GM23338 (cell line): ENCODE measurements at regions not wholly inside any gene's neighbourhood (a gene's known extent, or its start where the extent isn't known, plus 50 kb on each side); places are given as distances from the start of the nearest gene placed in this dataset.

ENCODE experiments used
- ATAC-seq: fragments of 200-7000 bp; cut with Tn5 transposase; 3 replicates; pipeline ENCODE4 v1.9.1; 2020
- DNase-seq: peaks from one replicate; pipeline ENCODE4 v3.0.0-alpha.2; 2015; ENCODE audit warnings: low spot score
- H2AFZ ChIP-seq: fragments of 200-600 bp; sonication (generic); 2 replicates; pipeline ENCODE4 v1.8.0; 2016; ENCODE audit warnings: antibody characterized with exemption, mild to moderate bottlenecking, moderate library complexity
- H3F3A ChIP-seq: fragments of 200-600 bp; sonication (generic); replicated peaks from 2 replicates; pipeline ENCODE4 v1.8.0; 2017; ENCODE audit warnings: antibody characterized with exemption, mixed run types, low read depth
- H3K27ac ChIP-seq: fragments of 200-600 bp; sonication (generic); 2 replicates; pipeline ENCODE4 v1.6.1; 2016; ENCODE audit warnings: low read depth
- H3K27me3 ChIP-seq: fragments of 200-600 bp; sonication (generic); 2 replicates; pipeline ENCODE4 v1.8.0; 2016; ENCODE audit warnings: mild to moderate bottlenecking, mixed run types, moderate library complexity; ENCODE audit not compliant: insufficient read depth
- H3K36me3 ChIP-seq: fragments of 200-600 bp; sonication (generic); 2 replicates; pipeline ENCODE4 v1.8.0; 2016; ENCODE audit warnings: mild to moderate bottlenecking; ENCODE audit not compliant: insufficient read depth
- H3K4me1 ChIP-seq: fragments of 200-600 bp; sonication (generic); 2 replicates; pipeline ENCODE4 v1.8.0; 2016; ENCODE audit warnings: mild to moderate bottlenecking, moderate library complexity; ENCODE audit not compliant: insufficient read depth
- H3K4me2 ChIP-seq: fragments of 200-600 bp; sonication (generic); 2 replicates; pipeline ENCODE4 v1.7.1; 2017; ENCODE audit warnings: mixed run types
- H3K4me3 ChIP-seq: fragments of 200-600 bp; sonication (generic); 2 replicates; pipeline ENCODE4 v1.6.1; 2016; ENCODE audit warnings: mixed run types
- H3K79me2 ChIP-seq: fragments of 200-600 bp; sonication (generic); replicated peaks from 2 replicates; pipeline ENCODE4 v1.8.0; 2017; ENCODE audit warnings: mild to moderate bottlenecking; ENCODE audit not compliant: insufficient read depth
- H3K9me2 ChIP-seq: fragments of 200-600 bp; sonication (generic); 2 replicates; pipeline ENCODE4 v1.8.0; 2017; ENCODE audit not compliant: insufficient read depth
- H4K20me1 ChIP-seq: fragments of 200-600 bp; sonication (generic); replicated peaks from 2 replicates; pipeline ENCODE4 v1.8.0; 2017; ENCODE audit warnings: mild to moderate bottlenecking; ENCODE audit not compliant: insufficient read depth
- H3K27ac Mint-ChIP-seq: 2 replicates; pipeline ENCODE4 v1.8.0; 2020; ENCODE audit warnings: inconsistent platforms, mild to moderate bottlenecking, moderate library complexity, mixed read lengths
- H3K27me3 Mint-ChIP-seq: 3 replicates; pipeline ENCODE4 v1.8.0; 2022; ENCODE audit warnings: low read depth, mild to moderate bottlenecking, moderate library complexity, mixed read lengths, inconsistent platforms; ENCODE audit not compliant: insufficient read depth, poor library complexity
- H3K36me3 Mint-ChIP-seq: 3 replicates; pipeline ENCODE4 v1.8.0; 2021; ENCODE audit warnings: low read depth, mild to moderate bottlenecking, inconsistent platforms, moderate library complexity, mixed read lengths
- H3K4me1 Mint-ChIP-seq: 3 replicates; pipeline ENCODE4 v1.8.0; 2020; ENCODE audit warnings: mild to moderate bottlenecking, inconsistent platforms, mixed read lengths
- H3K4me3 Mint-ChIP-seq: 3 replicates; pipeline ENCODE4 v1.8.0; 2021; ENCODE audit warnings: moderate library complexity, mild to moderate bottlenecking, inconsistent platforms, mixed read lengths
- H3K9me3 Mint-ChIP-seq: 3 replicates; pipeline ENCODE4 v1.8.0; 2020; ENCODE audit warnings: moderate library complexity, mild to moderate bottlenecking, inconsistent platforms, mixed read lengths
- CREB1 ChIP-seq: fragments of 250-450 bp; sonication (Bioruptor Pico); IDR thresholded peaks from 2 replicates; pipeline ENCODE4 v1.5.0; 2020; ENCODE audit warnings: low read depth, mild to moderate bottlenecking, moderate library complexity
- ETS1 ChIP-seq: IDR thresholded peaks from 2 replicates; pipeline ENCODE4 v1.6.1; 2016; ENCODE audit warnings: antibody characterized with exemption
- EZH2phosphoT487 ChIP-seq: fragments of 200-600 bp; sonication (generic); IDR thresholded peaks from one replicate; pipeline ENCODE4 v1.8.1; 2018; ENCODE audit warnings: antibody characterized with exemption; ENCODE audit not compliant: unreplicated experiment
- JUNB ChIP-seq: IDR thresholded peaks from one replicate; pipeline ENCODE4 v1.6.1; 2016; ENCODE audit warnings: antibody characterized with exemption; ENCODE audit not compliant: unreplicated experiment
- REST ChIP-seq: IDR thresholded peaks from one replicate; pipeline ENCODE4 v1.6.1; 2018; ENCODE audit warnings: antibody characterized with exemption; ENCODE audit not compliant: unreplicated experiment
- STAT1 ChIP-seq: IDR thresholded peaks from one replicate; pipeline ENCODE4 v1.6.1; 2016; ENCODE audit warnings: antibody characterized with exemption; ENCODE audit not compliant: unreplicated experiment
- ZNF114 ChIP-seq: fragments of 250-450 bp; sonication (Bioruptor Pico); IDR thresholded peaks from 2 replicates; pipeline ENCODE4 v1.5.0; 2020; ENCODE audit warnings: mild to moderate bottlenecking, moderate library complexity
- ZNF331 ChIP-seq: fragments of 250-450 bp; sonication (Bioruptor Pico); IDR thresholded peaks from 2 replicates; pipeline ENCODE4 v1.5.0; 2020; ENCODE audit warnings: low read depth, mild to moderate bottlenecking, moderate library complexity
- ZNF462 ChIP-seq: fragments of 250-450 bp; sonication (Bioruptor Pico); IDR thresholded peaks from 2 replicates; pipeline ENCODE4 v1.5.0; 2020; ENCODE audit warnings: mild to moderate bottlenecking, moderate library complexity
- TF ChIP-seq, protein P1 (sequence below), 2 experiments: fragments of 200-600 bp in 1 of 2; sonication (generic) in 1 of 2; conservative IDR thresholded peaks; 2 replicates each; pipeline versions ENCODE4 v1.5.1 to v1.6.1; 2016 to 2017; ENCODE audit warnings: antibody characterized with exemption in 2 of 2, low read depth in 2 of 2, mild to moderate bottlenecking in 2 of 2, moderate library complexity in 1 of 2

GRCh38 chr18:78032574-78032973 is 782.9 kb downstream of the GALR1 start:
- Histone ChIP-seq H3K79me2 (no peaks in the 10 kb centered on the region), H3K27ac (no peak overlapping the region), H3K36me3 (peaks cover 12% of the 10 kb centered on the region; the same call in 1 of the 2 replicates), H4K20me1 (no peaks in the 10 kb centered on the region), H3K4me2 (no peak overlapping the region), H3K9me2 (no peaks in the 10 kb centered on the region), H3K4me3 (no peak overlapping the region), H2AFZ (no peak overlapping the region), H3K4me1 (no peaks in the 10 kb centered on the region), H3F3A (no peaks in the 10 kb centered on the region), H3K27me3 (no peaks in the 10 kb centered on the region)
- peaks cover 88% of the 10 kb centered on the region for H3K9me3 Mint-ChIP-seq
- TF ChIP-seq EZH2phosphoT487 (no peak), ZNF114 (CRISPR knock-in tag) (no peak), STAT1 (no peak)
- DNase-seq, result no peak
- peaks cover 2% of the 10 kb centered on the region for H3K27me3 Mint-ChIP-seq
- H3K4me1 Mint-ChIP-seq, result no peaks in the 10 kb centered on the region
- no peak for ATAC-seq
- H3K27ac Mint-ChIP-seq, result no peak overlapping the region
- H3K4me3 Mint-ChIP-seq, result no peak overlapping the region
- peaks cover 31% of the 10 kb centered on the region; the same call in 2 of the 3 replicates for H3K36me3 Mint-ChIP-seq

GRCh38 chr18:78034755-78035154 is 785.1 kb downstream of the GALR1 start:
- H3K4me3 ChIP-seq, result no peak overlapping the region
- H4K20me1 ChIP-seq, result no peaks in the 10 kb centered on the region
- Mint-ChIP-seq H3K4me1 (no peaks in the 10 kb centered on the region), H3K27me3 (peaks cover 5% of the 10 kb centered on the region), H3K4me3 (no peak overlapping the region), H3K36me3 (peaks cover 33% of the 10 kb centered on the region; the same call in 2 of the 3 replicates), H3K27ac (no peak overlapping the region), H3K9me3 (peaks cover 87% of the 10 kb centered on the region)
- H3K27ac ChIP-seq, result no peak overlapping the region
- no peak overlapping the region for H2AFZ ChIP-seq
- ATAC-seq, result no peak
- no peaks in the 10 kb centered on the region for H3K4me1 ChIP-seq
- no peaks in the 10 kb centered on the region for H3K9me2 ChIP-seq
- no peak for DNase-seq
- H3K4me2 ChIP-seq, result no peak overlapping the region
- H3K79me2 ChIP-seq, result no peaks in the 10 kb centered on the region
- no peaks in the 10 kb centered on the region for H3K27me3 ChIP-seq
- H3K36me3 ChIP-seq, result peaks cover 18% of the 10 kb centered on the region; the same call in 1 of the 2 replicates
- H3F3A ChIP-seq, result no peaks in the 10 kb centered on the region
- TF ChIP-seq ZNF114 (CRISPR knock-in tag) (no peak), ETS1 (no peak), JUNB (no peak), CREB1 (CRISPR knock-in tag) (no peak), ZNF331 (CRISPR knock-in tag) (no peak), STAT1 (no peak), ZNF462 (no peak), REST (no peak)
- TF ChIP-seq, protein P1, sequence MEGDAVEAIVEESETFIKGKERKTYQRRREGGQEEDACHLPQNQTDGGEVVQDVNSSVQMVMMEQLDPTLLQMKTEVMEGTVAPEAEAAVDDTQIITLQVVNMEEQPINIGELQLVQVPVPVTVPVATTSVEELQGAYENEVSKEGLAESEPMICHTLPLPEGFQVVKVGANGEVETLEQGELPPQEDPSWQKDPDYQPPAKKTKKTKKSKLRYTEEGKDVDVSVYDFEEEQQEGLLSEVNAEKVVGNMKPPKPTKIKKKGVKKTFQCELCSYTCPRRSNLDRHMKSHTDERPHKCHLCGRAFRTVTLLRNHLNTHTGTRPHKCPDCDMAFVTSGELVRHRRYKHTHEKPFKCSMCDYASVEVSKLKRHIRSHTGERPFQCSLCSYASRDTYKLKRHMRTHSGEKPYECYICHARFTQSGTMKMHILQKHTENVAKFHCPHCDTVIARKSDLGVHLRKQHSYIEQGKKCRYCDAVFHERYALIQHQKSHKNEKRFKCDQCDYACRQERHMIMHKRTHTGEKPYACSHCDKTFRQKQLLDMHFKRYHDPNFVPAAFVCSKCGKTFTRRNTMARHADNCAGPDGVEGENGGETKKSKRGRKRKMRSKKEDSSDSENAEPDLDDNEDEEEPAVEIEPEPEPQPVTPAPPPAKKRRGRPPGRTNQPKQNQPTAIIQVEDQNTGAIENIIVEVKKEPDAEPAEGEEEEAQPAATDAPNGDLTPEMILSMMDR (conservative IDR thresholded peaks at IDR 0.05; ENCODE audit: low read depth in 2 of 2), result no peak
